GM20000 (cell line): ENCODE measurements at regions not wholly inside any gene's neighbourhood (a gene's known extent, or its start where the extent isn't known, plus 50 kb on each side); places are given as distances from the start of the nearest gene placed in this dataset.

Source experiments
- DNase-seq: peaks from one replicate; pipeline ENCODE4 v3.0.0; 2012; ENCODE audit warnings: low spot score
- TF ChIP-seq, protein P1 (sequence below): IDR thresholded peaks from 2 replicates; pipeline ENCODE4 v1.5.1; 2012; ENCODE audit warnings: mild to moderate bottlenecking, control low read depth; ENCODE audit errors: extremely low read depth, missing control alignments

DNA sequence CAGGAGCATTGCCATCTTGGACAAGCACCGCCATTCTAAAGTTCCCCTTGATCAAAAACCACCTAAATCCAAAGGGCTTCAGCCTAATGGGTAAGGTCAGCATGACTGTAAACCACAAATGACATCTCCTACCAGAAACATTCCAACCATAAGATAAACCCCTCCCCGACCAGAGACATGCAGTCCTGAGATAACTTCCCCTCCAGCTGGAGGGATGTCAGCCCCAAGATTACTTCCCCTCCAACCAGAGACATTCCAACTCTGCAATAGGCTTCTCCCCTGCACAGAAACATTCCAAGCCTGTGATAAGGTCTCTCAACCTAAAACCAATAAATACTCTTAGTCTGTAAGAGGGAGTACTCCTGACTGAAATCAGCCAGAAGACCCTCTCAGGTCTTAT lies 62.7 kb upstream of the DNAJC19 start:
- TF ChIP-seq, protein P1, sequence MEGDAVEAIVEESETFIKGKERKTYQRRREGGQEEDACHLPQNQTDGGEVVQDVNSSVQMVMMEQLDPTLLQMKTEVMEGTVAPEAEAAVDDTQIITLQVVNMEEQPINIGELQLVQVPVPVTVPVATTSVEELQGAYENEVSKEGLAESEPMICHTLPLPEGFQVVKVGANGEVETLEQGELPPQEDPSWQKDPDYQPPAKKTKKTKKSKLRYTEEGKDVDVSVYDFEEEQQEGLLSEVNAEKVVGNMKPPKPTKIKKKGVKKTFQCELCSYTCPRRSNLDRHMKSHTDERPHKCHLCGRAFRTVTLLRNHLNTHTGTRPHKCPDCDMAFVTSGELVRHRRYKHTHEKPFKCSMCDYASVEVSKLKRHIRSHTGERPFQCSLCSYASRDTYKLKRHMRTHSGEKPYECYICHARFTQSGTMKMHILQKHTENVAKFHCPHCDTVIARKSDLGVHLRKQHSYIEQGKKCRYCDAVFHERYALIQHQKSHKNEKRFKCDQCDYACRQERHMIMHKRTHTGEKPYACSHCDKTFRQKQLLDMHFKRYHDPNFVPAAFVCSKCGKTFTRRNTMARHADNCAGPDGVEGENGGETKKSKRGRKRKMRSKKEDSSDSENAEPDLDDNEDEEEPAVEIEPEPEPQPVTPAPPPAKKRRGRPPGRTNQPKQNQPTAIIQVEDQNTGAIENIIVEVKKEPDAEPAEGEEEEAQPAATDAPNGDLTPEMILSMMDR: no peak
- DNase-seq: no peak

DNA sequence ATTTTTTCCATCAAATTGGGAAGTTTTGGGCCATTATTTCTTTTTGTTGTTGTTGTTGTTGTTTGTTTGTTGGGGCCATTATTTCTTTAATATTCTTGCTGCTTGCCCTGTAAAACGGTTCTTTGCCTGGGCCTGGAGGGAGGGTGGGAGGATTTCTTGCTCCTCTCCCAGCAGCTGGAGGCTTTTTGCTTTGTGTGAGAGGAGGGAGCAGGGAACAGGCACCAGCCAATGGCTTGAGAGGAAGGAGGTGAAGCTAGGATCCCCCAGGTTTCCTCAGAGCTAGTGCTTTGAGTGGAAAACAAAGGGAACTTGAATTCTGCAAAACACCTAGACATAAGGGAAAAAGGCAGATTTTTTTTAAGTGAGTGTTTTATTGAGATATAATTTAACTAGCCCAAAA lies 61.2 kb upstream of the DNAJC19 start:
- TF ChIP-seq, protein P1: no peak
- no peak for DNase-seq

DNA sequence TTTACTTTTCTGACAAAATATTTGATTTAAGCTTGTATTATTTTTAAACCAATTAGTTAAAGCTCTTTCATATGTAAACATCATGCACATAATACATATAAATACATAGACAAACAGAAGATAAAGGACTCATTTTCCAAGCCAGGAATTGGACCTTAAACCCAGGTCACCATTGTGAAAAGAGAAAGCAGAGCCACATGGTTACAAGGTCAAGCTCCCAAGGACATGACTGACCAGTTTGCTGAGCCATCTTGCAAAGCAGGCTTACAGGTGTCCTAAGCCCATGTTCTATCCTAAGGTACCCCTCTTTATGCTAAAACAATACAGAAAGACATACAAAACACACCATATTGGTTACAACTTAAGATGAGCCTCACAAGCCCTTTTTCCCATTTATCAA lies 50.5 kb upstream of the DNAJC19 start:
- TF ChIP-seq, protein P1: no peak

More for the DNA sequence above, 50.5 kb upstream of the DNAJC19 start:
- DNase-seq: no peak
